ENCODE measurements at regions not wholly inside any gene's neighbourhood (a gene's known extent, or its start where the extent isn't known, plus 50 kb on each side); places are given as distances from the start of the nearest gene placed in this dataset.

DNA sequence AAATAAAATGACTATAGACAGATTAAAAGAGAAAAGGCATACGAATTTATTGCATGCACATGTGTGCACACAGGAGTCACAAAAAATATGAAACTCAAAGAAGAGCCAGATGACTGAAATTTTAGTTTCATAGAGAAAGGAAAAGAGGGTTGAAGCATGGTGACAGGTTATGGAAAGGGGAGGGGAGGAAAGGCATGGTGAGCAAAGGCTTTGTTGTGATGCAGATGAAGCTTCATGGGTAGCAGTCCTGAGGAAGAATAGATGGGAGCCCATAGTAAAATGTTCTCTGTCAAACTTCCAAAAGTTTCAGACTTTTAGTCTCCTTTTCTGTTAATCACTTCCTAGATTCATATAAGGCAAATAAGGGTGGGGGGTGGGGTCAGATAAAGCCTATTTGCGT lies 612.7 kb upstream of the ATP2B1 start:
- H3K4me1 ChIP-seq (ENCODE audit: low read depth): no peaks in the 10 kb centered on the region
- no peak overlapping the region for H3K4me3 ChIP-seq
- DNase-seq (no peak), ATAC-seq (no peak)
- intact Hi-C loops (cut with DNase I, micrococcal nuclease): no loop called here
- H3K36me3 ChIP-seq (ENCODE audit: low read depth): no peaks in the 10 kb centered on the region
- TF ChIP-seq, protein P1, sequence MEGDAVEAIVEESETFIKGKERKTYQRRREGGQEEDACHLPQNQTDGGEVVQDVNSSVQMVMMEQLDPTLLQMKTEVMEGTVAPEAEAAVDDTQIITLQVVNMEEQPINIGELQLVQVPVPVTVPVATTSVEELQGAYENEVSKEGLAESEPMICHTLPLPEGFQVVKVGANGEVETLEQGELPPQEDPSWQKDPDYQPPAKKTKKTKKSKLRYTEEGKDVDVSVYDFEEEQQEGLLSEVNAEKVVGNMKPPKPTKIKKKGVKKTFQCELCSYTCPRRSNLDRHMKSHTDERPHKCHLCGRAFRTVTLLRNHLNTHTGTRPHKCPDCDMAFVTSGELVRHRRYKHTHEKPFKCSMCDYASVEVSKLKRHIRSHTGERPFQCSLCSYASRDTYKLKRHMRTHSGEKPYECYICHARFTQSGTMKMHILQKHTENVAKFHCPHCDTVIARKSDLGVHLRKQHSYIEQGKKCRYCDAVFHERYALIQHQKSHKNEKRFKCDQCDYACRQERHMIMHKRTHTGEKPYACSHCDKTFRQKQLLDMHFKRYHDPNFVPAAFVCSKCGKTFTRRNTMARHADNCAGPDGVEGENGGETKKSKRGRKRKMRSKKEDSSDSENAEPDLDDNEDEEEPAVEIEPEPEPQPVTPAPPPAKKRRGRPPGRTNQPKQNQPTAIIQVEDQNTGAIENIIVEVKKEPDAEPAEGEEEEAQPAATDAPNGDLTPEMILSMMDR (IDR thresholded peaks at IDR 0.05): no peak
- H3K9me3 ChIP-seq: no peaks in the 10 kb centered on the region

DNA sequence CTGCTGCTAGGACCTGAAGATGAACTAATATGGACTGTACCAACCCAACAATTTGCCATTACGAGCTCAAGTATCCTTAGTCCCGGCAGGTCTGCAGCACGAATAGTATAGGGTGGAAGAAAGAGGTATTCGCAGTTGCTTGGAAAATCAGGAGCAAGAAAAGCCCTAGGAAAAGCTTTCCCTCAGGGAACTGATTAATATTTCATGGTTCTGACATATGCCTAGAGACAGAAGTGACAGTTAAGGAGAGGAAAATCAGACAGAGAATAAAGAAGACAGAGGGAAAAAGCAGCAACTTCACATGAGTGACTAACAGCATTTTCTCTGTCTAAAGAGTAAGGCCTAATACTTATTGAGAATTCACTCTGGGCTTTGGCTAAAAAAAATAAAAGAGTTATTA lies 602.9 kb upstream of the ATP2B1 start:
- Histone ChIP-seq H3K4me1 (ENCODE audit: low read depth) (no peaks in the 10 kb centered on the region), H3K36me3 (ENCODE audit: low read depth) (no peaks in the 10 kb centered on the region), H3K4me3 (no peak overlapping the region), H3K9me3 (no peaks in the 10 kb centered on the region)
- intact Hi-C loops (cut with DNase I, micrococcal nuclease): no loop called here
- ATAC-seq (no peak), DNase-seq (no peak)
- TF ChIP-seq, protein P1 (IDR thresholded peaks at IDR 0.05): no peak

DNA sequence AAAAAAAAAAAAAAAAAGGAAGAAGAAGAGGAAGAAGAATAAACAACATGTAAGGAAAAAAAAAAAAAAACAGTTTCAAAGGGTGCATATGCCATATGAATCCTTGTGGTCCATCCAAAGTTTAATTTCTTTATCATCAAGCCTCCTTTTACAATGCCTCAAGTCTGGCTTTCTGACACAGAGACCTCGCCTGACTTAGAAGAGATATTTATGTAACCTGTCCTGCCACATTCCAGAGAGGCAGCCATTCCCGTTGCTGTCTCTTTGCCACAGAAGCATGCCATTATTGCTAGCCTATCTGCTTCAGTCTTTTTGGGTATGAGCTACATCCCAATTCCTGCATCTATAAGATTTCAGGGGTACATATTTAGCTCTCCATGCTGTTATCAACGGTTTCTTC lies 596.7 kb upstream of the ATP2B1 start:
- no peak overlapping the region for H3K4me3 ChIP-seq
- DNase-seq: no peak
- no peaks in the 10 kb centered on the region for H3K36me3 ChIP-seq (ENCODE audit: low read depth)
- no peaks in the 10 kb centered on the region for H3K4me1 ChIP-seq (ENCODE audit: low read depth)
- ATAC-seq: no peak
- intact Hi-C loops (cut with DNase I, micrococcal nuclease): no loop called here
- no peaks in the 10 kb centered on the region for H3K9me3 ChIP-seq
- TF ChIP-seq, protein P1 (IDR thresholded peaks at IDR 0.05): no peak

DNA sequence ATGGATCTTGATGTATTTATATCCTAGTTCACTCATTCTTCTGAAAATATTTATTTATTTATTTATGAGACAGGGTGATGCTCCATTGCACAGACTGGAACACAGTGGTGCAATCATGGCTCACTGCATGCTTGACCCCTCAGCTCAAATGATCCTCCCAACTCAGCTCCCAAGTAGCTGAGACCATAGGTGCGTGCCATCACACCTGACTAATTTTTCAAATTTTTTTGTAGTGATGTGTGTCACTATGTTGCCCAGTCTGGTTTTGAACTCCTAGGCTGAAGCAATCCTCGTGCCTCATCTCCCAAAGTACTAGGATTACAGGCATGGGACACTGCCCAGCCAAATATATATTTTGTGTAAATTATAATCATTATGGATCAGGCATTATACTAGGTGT lies 595.6 kb upstream of the ATP2B1 start:
- no peaks in the 10 kb centered on the region for H3K36me3 ChIP-seq (ENCODE audit: low read depth)
- intact Hi-C loops (cut with DNase I, micrococcal nuclease): no loop called here
- TF ChIP-seq, protein P1 (IDR thresholded peaks at IDR 0.05): no peak

DNA sequence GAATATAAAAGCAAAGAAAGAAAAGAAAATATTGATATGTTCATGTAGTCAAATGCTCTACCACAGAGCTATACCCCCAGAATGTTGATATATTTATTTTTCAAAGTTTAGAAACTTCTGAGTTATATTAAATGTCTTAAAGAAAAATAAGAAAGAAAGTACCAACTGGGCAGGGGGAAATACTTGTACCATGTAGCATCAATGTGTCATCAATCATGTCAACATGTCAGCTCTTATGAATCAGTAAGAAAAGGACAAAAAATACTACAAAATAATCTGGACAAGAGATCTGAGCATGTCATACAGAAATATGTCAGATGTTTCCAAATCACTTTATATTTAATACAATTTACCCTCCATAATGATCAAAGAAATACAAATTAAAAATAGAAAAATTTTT lies 595.1 kb upstream of the ATP2B1 start:
- intact Hi-C loops (cut with DNase I, micrococcal nuclease): no loop called here

More for the DNA sequence above, 595.6 kb upstream of the ATP2B1 start:
- Histone ChIP-seq H3K4me3 (no peak overlapping the region), H3K9me3 (no peaks in the 10 kb centered on the region), H3K4me1 (ENCODE audit: low read depth) (no peaks in the 10 kb centered on the region)
- DNase-seq: no peak
- ATAC-seq: no peak

More for the DNA sequence above, 595.1 kb upstream of the ATP2B1 start:
- no peaks in the 10 kb centered on the region for H3K36me3 ChIP-seq (ENCODE audit: low read depth)
- DNase-seq (no peak), ATAC-seq (no peak)
- H3K4me1 ChIP-seq (ENCODE audit: low read depth): no peaks in the 10 kb centered on the region
- no peaks in the 10 kb centered on the region for H3K9me3 ChIP-seq
- TF ChIP-seq, protein P1 (IDR thresholded peaks at IDR 0.05): no peak
- no peak overlapping the region for H3K4me3 ChIP-seq

Data from mucosa of descending colon (tissue), 3 donors.